ENCODE measurements at regions not wholly inside any gene's neighbourhood (a gene's known extent, or its start where the extent isn't known, plus 50 kb on each side); places are given as distances from the start of the nearest gene placed in this dataset.
A peak's percentile ranks its signal among the peaks of the same experiment; 100 is the strongest.

DNA sequence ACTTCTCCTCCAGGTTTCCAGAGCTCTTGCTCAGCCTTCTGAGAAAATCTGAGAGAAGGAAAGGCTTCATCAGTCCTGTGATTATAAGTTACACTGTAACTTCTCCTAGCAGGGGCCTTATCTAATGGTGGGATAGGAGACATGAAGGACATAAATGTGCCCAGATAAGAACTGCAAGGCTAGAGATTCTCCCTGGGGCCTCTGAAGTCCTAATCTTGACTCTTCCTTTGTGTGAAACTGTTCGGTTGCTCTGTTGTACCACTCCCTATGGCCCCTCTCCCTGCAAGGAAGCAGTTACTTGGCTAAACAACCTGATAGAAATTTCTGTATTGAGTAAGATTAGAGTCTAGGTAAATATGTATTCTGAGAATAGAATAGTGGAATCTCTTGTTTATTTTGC, 780.9 kb downstream of the ETS1 start:
- Mint-ChIP-seq H3K9me3 (no peaks in the 10 kb centered on the region), H3K36me3 (ENCODE audit: low read depth) (no peaks in the 10 kb centered on the region), H3K4me3 (no peak overlapping the region), H3K27ac (peak overlapping the region; percentile 13), H3K27me3 (ENCODE audit: insufficient read depth) (no peaks in the 10 kb centered on the region), H3K4me1 (peaks cover 45% of the 10 kb centered on the region)
- TF ChIP-seq, protein P1, sequence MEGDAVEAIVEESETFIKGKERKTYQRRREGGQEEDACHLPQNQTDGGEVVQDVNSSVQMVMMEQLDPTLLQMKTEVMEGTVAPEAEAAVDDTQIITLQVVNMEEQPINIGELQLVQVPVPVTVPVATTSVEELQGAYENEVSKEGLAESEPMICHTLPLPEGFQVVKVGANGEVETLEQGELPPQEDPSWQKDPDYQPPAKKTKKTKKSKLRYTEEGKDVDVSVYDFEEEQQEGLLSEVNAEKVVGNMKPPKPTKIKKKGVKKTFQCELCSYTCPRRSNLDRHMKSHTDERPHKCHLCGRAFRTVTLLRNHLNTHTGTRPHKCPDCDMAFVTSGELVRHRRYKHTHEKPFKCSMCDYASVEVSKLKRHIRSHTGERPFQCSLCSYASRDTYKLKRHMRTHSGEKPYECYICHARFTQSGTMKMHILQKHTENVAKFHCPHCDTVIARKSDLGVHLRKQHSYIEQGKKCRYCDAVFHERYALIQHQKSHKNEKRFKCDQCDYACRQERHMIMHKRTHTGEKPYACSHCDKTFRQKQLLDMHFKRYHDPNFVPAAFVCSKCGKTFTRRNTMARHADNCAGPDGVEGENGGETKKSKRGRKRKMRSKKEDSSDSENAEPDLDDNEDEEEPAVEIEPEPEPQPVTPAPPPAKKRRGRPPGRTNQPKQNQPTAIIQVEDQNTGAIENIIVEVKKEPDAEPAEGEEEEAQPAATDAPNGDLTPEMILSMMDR (conservative IDR thresholded peaks at IDR 0.05), result no peak
- WGBS, 2 experiments (ENCODE audit: insufficient coverage in 1 of 2, insufficient read length in 1 of 2), result 26 to 57% methylated on average over 1 of the region's 1 CpG
- no peaks in the 10 kb centered on the region for H3K9me3 ChIP-seq (ENCODE audit: control insufficient read depth, low read length)
- H3K4me1 ChIP-seq (ENCODE audit: control insufficient read depth, insufficient read depth, low read length), result peaks cover 20% of the 10 kb centered on the region
- H3K4me3 ChIP-seq (ENCODE audit: low read length), result peak overlapping the region; percentile 5
- H3K27me3 ChIP-seq (ENCODE audit: control insufficient read depth, insufficient read depth, low read length, poor library complexity, severe bottlenecking), result no peaks in the 10 kb centered on the region
- no peaks in the 10 kb centered on the region for H3K36me3 ChIP-seq (ENCODE audit: control insufficient read depth, insufficient read depth, low read length)
- peak; percentile 59 for DNase-seq
- H3K9ac ChIP-seq (ENCODE audit: extremely low read depth, low read length, poor library complexity, severe bottlenecking), result no peak overlapping the region
- H3K27ac ChIP-seq (ENCODE audit: low read depth, low read length), result no peak overlapping the region

DNA sequence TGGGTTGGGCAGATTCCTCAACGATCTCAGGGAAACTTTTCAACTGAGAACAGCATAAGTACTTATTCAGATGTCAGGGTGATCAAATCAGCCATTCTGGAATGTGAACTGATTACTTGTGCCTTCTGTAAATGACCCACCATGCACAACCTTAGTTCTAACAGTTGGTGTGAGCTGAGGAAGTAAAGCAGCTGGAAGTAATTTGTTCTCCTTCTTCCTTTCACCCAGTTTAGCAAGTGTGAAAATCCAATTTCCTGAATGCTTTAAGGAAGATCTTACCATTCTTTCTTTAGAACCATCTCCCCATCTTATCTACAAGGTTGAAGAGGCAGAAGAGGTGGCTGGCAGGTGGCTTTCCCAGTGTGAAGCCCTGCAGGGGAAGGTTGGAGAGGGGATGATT, 781.6 kb downstream of the ETS1 start:
- H3K36me3 ChIP-seq (ENCODE audit: control insufficient read depth, insufficient read depth, low read length), result no peaks in the 10 kb centered on the region
- no peak overlapping the region for H3K4me3 ChIP-seq (ENCODE audit: low read length)
- WGBS, 2 experiments (ENCODE audit: insufficient coverage in 1 of 2, insufficient read length in 1 of 2), result 77 to 78% methylated on average over 1 of the region's 1 CpG
- Mint-ChIP-seq H3K36me3 (ENCODE audit: low read depth) (no peaks in the 10 kb centered on the region), H3K27me3 (ENCODE audit: insufficient read depth) (no peaks in the 10 kb centered on the region), H3K27ac (peak overlapping the region; percentile 13), H3K4me3 (no peak overlapping the region), H3K4me1 (peaks cover 45% of the 10 kb centered on the region), H3K9me3 (no peaks in the 10 kb centered on the region)
- no peaks in the 10 kb centered on the region for H3K27me3 ChIP-seq (ENCODE audit: control insufficient read depth, insufficient read depth, low read length, poor library complexity, severe bottlenecking)
- no peak overlapping the region for H3K27ac ChIP-seq (ENCODE audit: low read depth, low read length)
- no peak overlapping the region for H3K9ac ChIP-seq (ENCODE audit: extremely low read depth, low read length, poor library complexity, severe bottlenecking)
- no peaks in the 10 kb centered on the region for H3K9me3 ChIP-seq (ENCODE audit: control insufficient read depth, low read length)
- H3K4me1 ChIP-seq (ENCODE audit: control insufficient read depth, insufficient read depth, low read length), result peaks cover 20% of the 10 kb centered on the region
- peak; percentile 57 for DNase-seq
- TF ChIP-seq, protein P1 (conservative IDR thresholded peaks at IDR 0.05), result no peak

DNA sequence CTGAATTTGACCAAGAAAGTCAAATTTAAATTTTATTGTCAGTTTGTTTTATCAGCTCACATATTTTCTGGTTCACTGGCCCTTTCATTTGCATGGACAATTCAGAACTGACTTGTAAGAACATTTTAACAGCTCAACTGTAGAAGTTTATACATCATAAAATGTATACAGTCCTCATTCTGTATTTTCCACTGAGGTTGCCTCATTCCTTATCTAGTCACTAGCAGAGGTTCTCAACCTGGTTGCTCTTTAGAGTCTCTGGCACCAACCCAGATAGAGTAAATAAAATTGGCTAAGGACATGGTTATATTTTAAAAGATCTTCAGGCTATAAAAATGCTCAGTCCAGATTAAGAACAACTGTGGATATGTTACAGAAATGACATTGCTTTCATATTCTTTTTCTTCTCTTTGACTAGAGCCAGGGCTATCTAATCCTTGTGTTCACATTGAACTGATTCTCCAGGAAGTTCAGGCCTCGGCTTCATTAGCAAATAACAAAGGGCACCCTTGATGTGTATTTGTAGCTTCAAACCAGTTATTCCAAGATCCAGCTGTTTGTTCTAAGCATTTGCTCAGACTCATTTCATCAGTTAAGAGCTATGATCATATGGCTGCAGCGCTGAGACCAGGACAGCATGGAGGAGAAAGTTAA, 782.5 kb downstream of the ETS1 start:
- H3K4me3 ChIP-seq (ENCODE audit: low read length), result no peak overlapping the region
- H3K9ac ChIP-seq (ENCODE audit: extremely low read depth, low read length, poor library complexity, severe bottlenecking), result no peak overlapping the region
- Mint-ChIP-seq H3K27me3 (ENCODE audit: insufficient read depth) (no peaks in the 10 kb centered on the region), H3K27ac (peak overlapping the region; percentile 40), H3K36me3 (ENCODE audit: low read depth) (no peaks in the 10 kb centered on the region), H3K4me3 (no peak overlapping the region), H3K4me1 (peaks cover 45% of the 10 kb centered on the region), H3K9me3 (no peaks in the 10 kb centered on the region)
- H3K36me3 ChIP-seq (ENCODE audit: control insufficient read depth, insufficient read depth, low read length), result no peaks in the 10 kb centered on the region
- DNase-seq, result no peak
- peaks cover 6% of the 10 kb centered on the region for H3K9me3 ChIP-seq (ENCODE audit: control insufficient read depth, low read length)
- H3K4me1 ChIP-seq (ENCODE audit: control insufficient read depth, insufficient read depth, low read length), result peaks cover 20% of the 10 kb centered on the region
- H3K27me3 ChIP-seq (ENCODE audit: control insufficient read depth, insufficient read depth, low read length, poor library complexity, severe bottlenecking), result no peaks in the 10 kb centered on the region
- no peak overlapping the region for H3K27ac ChIP-seq (ENCODE audit: low read depth, low read length)
- TF ChIP-seq, protein P1 (conservative IDR thresholded peaks at IDR 0.05), result no peak
- 88 to 100% methylated on average over 1 to 2 of the region's 2 CpGs for WGBS, 2 experiments (ENCODE audit: insufficient coverage in 1 of 2, insufficient read length in 1 of 2)
